Brain microvascular endothelial cell (primary cell): ENCODE measurements at regions not wholly inside any gene's neighbourhood (a gene's known extent, or its start where the extent isn't known, plus 50 kb on each side); places are given as distances from the start of the nearest gene placed in this dataset.
"Not testable (repeated sequence)": the region's sequence is repeated elsewhere in the genome, so short reads cannot be mapped to it uniquely, and the experiment has no call there.

Source experiments
- DNase-seq: peaks from one replicate; pipeline ENCODE4 v3.0.0-alpha.2; 2020
- H3K27ac ChIP-seq: fragments of 250-450 bp; sonication (Bioruptor Pico); 2 replicates; pipeline ENCODE4 v1.5.1; 2020; ENCODE audit warnings: mild to moderate bottlenecking, moderate library complexity
- H3K27me3 ChIP-seq: fragments of 250-450 bp; sonication (Bioruptor Pico); replicated peaks from 2 replicates; pipeline ENCODE4 v1.5.1; 2020; ENCODE audit warnings: mild to moderate bottlenecking
- H3K36me3 ChIP-seq: fragments of 250-450 bp; sonication (Bioruptor Pico); replicated peaks from 2 replicates; pipeline ENCODE4 v1.5.1; 2020; ENCODE audit warnings: mild to moderate bottlenecking
- H3K4me3 ChIP-seq: 2 replicates; pipeline ENCODE4 v1.5.1; 2011; ENCODE audit warnings: low read depth, mild to moderate bottlenecking, control low read depth, low read length, moderate library complexity
- in situ Hi-C: cut with HindIII; loops from 2 replicates; pipeline ENCODE4 v1.10.0; 2017; ENCODE audit warnings: low sequenced_read_pairs, low pct_ligation_motif_present
- TF ChIP-seq, protein P1 (sequence below): IDR thresholded peaks from 2 replicates; pipeline ENCODE4 v1.5.1; 2011; ENCODE audit warnings: low read depth, mild to moderate bottlenecking, moderate library complexity, low read length, control low read depth, inconsistent platforms; ENCODE audit errors: missing control alignments

GRCh38 chrX:155755706-155756337 is 125.3 kb upstream of the VAMP7 start:
- no peaks in the 10 kb centered on the region for H3K27me3 ChIP-seq
- H3K4me3 ChIP-seq, result no peak overlapping the region
- no peak for DNase-seq
- TF ChIP-seq, protein P1, sequence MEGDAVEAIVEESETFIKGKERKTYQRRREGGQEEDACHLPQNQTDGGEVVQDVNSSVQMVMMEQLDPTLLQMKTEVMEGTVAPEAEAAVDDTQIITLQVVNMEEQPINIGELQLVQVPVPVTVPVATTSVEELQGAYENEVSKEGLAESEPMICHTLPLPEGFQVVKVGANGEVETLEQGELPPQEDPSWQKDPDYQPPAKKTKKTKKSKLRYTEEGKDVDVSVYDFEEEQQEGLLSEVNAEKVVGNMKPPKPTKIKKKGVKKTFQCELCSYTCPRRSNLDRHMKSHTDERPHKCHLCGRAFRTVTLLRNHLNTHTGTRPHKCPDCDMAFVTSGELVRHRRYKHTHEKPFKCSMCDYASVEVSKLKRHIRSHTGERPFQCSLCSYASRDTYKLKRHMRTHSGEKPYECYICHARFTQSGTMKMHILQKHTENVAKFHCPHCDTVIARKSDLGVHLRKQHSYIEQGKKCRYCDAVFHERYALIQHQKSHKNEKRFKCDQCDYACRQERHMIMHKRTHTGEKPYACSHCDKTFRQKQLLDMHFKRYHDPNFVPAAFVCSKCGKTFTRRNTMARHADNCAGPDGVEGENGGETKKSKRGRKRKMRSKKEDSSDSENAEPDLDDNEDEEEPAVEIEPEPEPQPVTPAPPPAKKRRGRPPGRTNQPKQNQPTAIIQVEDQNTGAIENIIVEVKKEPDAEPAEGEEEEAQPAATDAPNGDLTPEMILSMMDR, result no peak
- in situ Hi-C loops, result no loop called here
- H3K27ac ChIP-seq, result no peak overlapping the region
- H3K36me3 ChIP-seq, result no peaks in the 10 kb centered on the region

DNA sequence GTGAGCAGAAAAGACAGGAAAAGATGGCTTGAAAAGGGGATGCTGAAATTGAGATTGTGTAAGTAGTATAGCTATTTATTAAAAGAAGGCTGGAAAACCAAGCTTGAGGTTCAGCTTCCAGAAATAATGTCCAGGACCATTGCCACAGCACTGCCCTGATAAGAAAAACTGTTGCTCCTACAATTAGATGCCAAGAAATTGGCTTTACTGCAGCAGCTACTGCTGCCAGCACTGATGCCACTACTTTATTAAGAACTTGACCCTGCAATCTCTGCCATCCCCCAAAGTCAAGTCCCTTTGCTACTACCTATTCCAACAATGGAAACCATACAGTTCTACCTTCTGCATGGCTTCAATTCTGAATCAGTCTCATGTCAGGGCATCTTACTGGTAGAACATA is 130.0 kb upstream of the VAMP7 start:
- H3K4me3 ChIP-seq, result no peak overlapping the region
- TF ChIP-seq, protein P1, result no peak
- H3K27me3 ChIP-seq, result no peaks in the 10 kb centered on the region
- no peaks in the 10 kb centered on the region for H3K36me3 ChIP-seq
- H3K27ac ChIP-seq, result no peak overlapping the region
- in situ Hi-C loops, result no loop called here
- no peak for DNase-seq

- no peaks in the 10 kb centered on the region for H3K27me3 ChIP-seq
- in situ Hi-C loops, result no loop called here
- DNase-seq, result no peak
- no peak overlapping the region for H3K27ac ChIP-seq
- TF ChIP-seq, protein P1, result no peak
- H3K4me3 ChIP-seq, result no peak overlapping the region
- no peaks in the 10 kb centered on the region for H3K36me3 ChIP-seq
Measured at GRCh38 chrX:155747520-155747919, 133.6 kb upstream of the VAMP7 start.

- DNase-seq, result no peak
- in situ Hi-C loops, result no loop called here
- no peak overlapping the region for H3K4me3 ChIP-seq
- H3K27ac ChIP-seq, result no peak overlapping the region
- H3K36me3 ChIP-seq, result no peaks in the 10 kb centered on the region
- TF ChIP-seq, protein P1, result no peak
- H3K27me3 ChIP-seq, result no peaks in the 10 kb centered on the region
Measured at GRCh38 chrX:155745792-155746191, 133.0 kb upstream of the TMLHE start.

GRCh38 chrX:155744534-155744933 is 131.8 kb upstream of the TMLHE start:
- Histone ChIP-seq H3K4me3 (no peak overlapping the region), H3K27me3 (no peaks in the 10 kb centered on the region), H3K36me3 (no peaks in the 10 kb centered on the region), H3K27ac (no peak overlapping the region)
- DNase-seq, result no peak
- in situ Hi-C loops, result no loop called here
- TF ChIP-seq, protein P1, result no peak

- H3K27me3 ChIP-seq, H3K36me3 ChIP-seq, DNase-seq, H3K27ac ChIP-seq, H3K4me3 ChIP-seq, in situ Hi-C loops: not testable (repeated sequence)
Measured at GRCh38 chrX:155728335-155728734, 115.6 kb upstream of the TMLHE start.
